ENCODE measurements at regions not wholly inside any gene's neighbourhood (a gene's known extent, or its start where the extent isn't known, plus 50 kb on each side); places are given as distances from the start of the nearest gene placed in this dataset.

GRCh38 chr13:54361460-54361859, 1332.8 kb downstream of the OLFM4 start:
- intact Hi-C loops (cut with DNase I) = no loop called here
- no peaks in the 10 kb centered on the region for H3K36me3 ChIP-seq
- TF ChIP-seq EP300 (IDR thresholded peaks at IDR 0.05) (no peak), CTCF (IDR thresholded peaks at IDR 0.05) (no peak), POLR2A (IDR thresholded peaks at IDR 0.05; ENCODE audit: low read depth) (no peak), POLR2AphosphoS5 (IDR thresholded peaks at IDR 0.05) (no peak)
- no peaks in the 10 kb centered on the region for H3K9me3 ChIP-seq
- H3K4me1 ChIP-seq = no peaks in the 10 kb centered on the region
- whole genome bisulfite sequencing = 81% methylated on average over 1 of the region's 1 CpG
- no peak overlapping the region for H3K4me3 ChIP-seq
- H3K27ac ChIP-seq (replicated peaks in 1 of 4) = no peak overlapping the region
- no peak for DNase-seq (ENCODE audit: extremely low spot score)
- no peaks in the 10 kb centered on the region for H3K27me3 ChIP-seq

- Histone ChIP-seq H3K9me3 (no peaks in the 10 kb centered on the region), H3K27ac (replicated peaks in 1 of 4) (no peak overlapping the region), H3K4me3 (no peak overlapping the region), H3K36me3 (no peaks in the 10 kb centered on the region), H3K27me3 (no peaks in the 10 kb centered on the region), H3K4me1 (no peaks in the 10 kb centered on the region)
- intact Hi-C loops (cut with DNase I) = no loop called here
- TF ChIP-seq CTCF (IDR thresholded peaks at IDR 0.05) = no peak
- no peak for TF ChIP-seq EP300 (IDR thresholded peaks at IDR 0.05)
- TF ChIP-seq POLR2A (IDR thresholded peaks at IDR 0.05; ENCODE audit: low read depth) = no peak
- no peak for TF ChIP-seq POLR2AphosphoS5 (IDR thresholded peaks at IDR 0.05)
- no peak for DNase-seq (ENCODE audit: extremely low spot score)
- WGBS = 91% methylated on average over 1 of the region's 1 CpG
Observed at GRCh38 chr13:54366728-54367127, 1338.1 kb downstream of the OLFM4 start.

- no peaks in the 10 kb centered on the region for H3K27me3 ChIP-seq
- intact Hi-C loops (cut with DNase I) = no loop called here
- no peak for TF ChIP-seq POLR2AphosphoS5 (IDR thresholded peaks at IDR 0.05)
- no peak for TF ChIP-seq CTCF (IDR thresholded peaks at IDR 0.05)
- TF ChIP-seq EP300 (IDR thresholded peaks at IDR 0.05) = no peak
- no peak for TF ChIP-seq POLR2A (IDR thresholded peaks at IDR 0.05; ENCODE audit: low read depth)
- 82% methylated on average over 5 of the region's 5 CpGs for WGBS
- H3K27ac ChIP-seq (replicated peaks in 1 of 4) = no peak overlapping the region
- no peaks in the 10 kb centered on the region for H3K9me3 ChIP-seq
- no peaks in the 10 kb centered on the region for H3K36me3 ChIP-seq
- DNase-seq (ENCODE audit: extremely low spot score) = no peak
- H3K4me1 ChIP-seq = no peaks in the 10 kb centered on the region
- H3K4me3 ChIP-seq = no peak overlapping the region
Observed at GRCh38 chr13:54367639-54368271, 1339.1 kb downstream of the OLFM4 start.

GRCh38 chr13:54368387-54368786, 1339.8 kb downstream of the OLFM4 start:
- Histone ChIP-seq H3K4me3 (no peak overlapping the region), H3K9me3 (no peaks in the 10 kb centered on the region), H3K27me3 (no peaks in the 10 kb centered on the region), H3K36me3 (no peaks in the 10 kb centered on the region), H3K27ac (replicated peaks in 1 of 4) (no peak overlapping the region), H3K4me1 (no peaks in the 10 kb centered on the region)
- intact Hi-C loops (cut with DNase I) = no loop called here
- no peak for DNase-seq (ENCODE audit: extremely low spot score)
- TF ChIP-seq POLR2A (IDR thresholded peaks at IDR 0.05; ENCODE audit: low read depth) (no peak), EP300 (IDR thresholded peaks at IDR 0.05) (no peak), CTCF (IDR thresholded peaks at IDR 0.05) (no peak), POLR2AphosphoS5 (IDR thresholded peaks at IDR 0.05) (no peak)

GRCh38 chr13:54373211-54373610, 1344.6 kb downstream of the OLFM4 start:
- H3K9me3 ChIP-seq = no peaks in the 10 kb centered on the region
- DNase-seq (ENCODE audit: extremely low spot score) = no peak
- no peak overlapping the region for H3K27ac ChIP-seq (replicated peaks in 1 of 4)
- no peaks in the 10 kb centered on the region for H3K36me3 ChIP-seq
- WGBS = 0% methylated on average over 1 of the region's 1 CpG
- H3K27me3 ChIP-seq = no peaks in the 10 kb centered on the region
- no peak overlapping the region for H3K4me3 ChIP-seq
- no peaks in the 10 kb centered on the region for H3K4me1 ChIP-seq
- TF ChIP-seq POLR2AphosphoS5 (IDR thresholded peaks at IDR 0.05) (no peak), CTCF (IDR thresholded peaks at IDR 0.05) (no peak), EP300 (IDR thresholded peaks at IDR 0.05) (no peak)
- intact Hi-C loops (cut with DNase I) = no loop called here

All from esophagus muscularis mucosa (tissue), 4 donors.